IMR-90 (cell line): ENCODE measurements at regions not wholly inside any gene's neighbourhood (a gene's known extent, or its start where the extent isn't known, plus 50 kb on each side); places are given as distances from the start of the nearest gene placed in this dataset.

ENCODE experiments used
- BHLHE40 ChIP-seq: fragments of 150-350 bp; IDR thresholded peaks from 2 replicates; pipeline ENCODE4 v1.6.1; 2016; ENCODE audit warnings: mild to moderate bottlenecking, low read depth, low read length
- CTCF ChIP-seq: conservative IDR thresholded peaks from 2 replicates; pipeline ENCODE4 v1.5.1; 2012; ENCODE audit warnings: mild to moderate bottlenecking, low read depth, low read length, improper control_type of control experiment
- ELK1 ChIP-seq: fragments of 150-350 bp; IDR thresholded peaks from 2 replicates; pipeline ENCODE4 v1.6.1; 2016; ENCODE audit warnings: low read depth, mild to moderate bottlenecking, low read length, moderate library complexity, borderline replicate concordance
- FOS ChIP-seq: fragments of 150-350 bp; IDR thresholded peaks from 2 replicates; pipeline ENCODE4 v1.6.1; 2016; ENCODE audit warnings: low read depth, low read length
- MXI1 ChIP-seq: IDR thresholded peaks from 2 replicates; pipeline ENCODE4 v1.6.1; 2012; ENCODE audit warnings: low read depth, mild to moderate bottlenecking, low read length, moderate library complexity, borderline replicate concordance
- POLR2A ChIP-seq: IDR thresholded peaks from 2 replicates; pipeline ENCODE4 v1.6.1; 2012; ENCODE audit warnings: mild to moderate bottlenecking, low read depth, low read length
- RCOR1 ChIP-seq: IDR thresholded peaks from 2 replicates; pipeline ENCODE4 v1.6.1; 2012; ENCODE audit warnings: mild to moderate bottlenecking, low read length, improper control_type of control experiment; ENCODE audit not compliant: insufficient replicate concordance
- RFX5 ChIP-seq: IDR thresholded peaks from 2 replicates; pipeline ENCODE4 v1.8.0; 2012; ENCODE audit warnings: low read depth, mild to moderate bottlenecking, low read length, moderate library complexity
- SMC3 ChIP-seq: fragments of 150-350 bp; IDR thresholded peaks from 2 replicates; pipeline ENCODE4 v1.6.1; 2016; ENCODE audit warnings: low read depth, mild to moderate bottlenecking, antibody characterized with exemption, low read length, moderate library complexity

GRCh38 chr6:76856065-76856464 is 607.2 kb downstream of the HTR1B start:
- TF ChIP-seq RCOR1 (no peak), CTCF (no peak), RFX5 (no peak), POLR2A (no peak), SMC3 (no peak), MXI1 (no peak), FOS (no peak), ELK1 (no peak), BHLHE40 (no peak)
